Upper lobe of left lung (tissue), 4 donors: ENCODE measurements at regions not wholly inside any gene's neighbourhood (a gene's known extent, or its start where the extent isn't known, plus 50 kb on each side); places are given as distances from the start of the nearest gene placed in this dataset.

ENCODE experiments used
- EP300 ChIP-seq, 4 donors: sonication (generic); formaldehyde crosslinking; IDR thresholded peaks; one replicate each; pipeline ENCODE4 v1.5.1; 2017; ENCODE audit warnings: antibody characterized with exemption in 4 of 4, control low read depth in 2 of 4
- POLR2AphosphoS5 ChIP-seq, 2 donors: sonication (generic); formaldehyde crosslinking; IDR thresholded peaks; one replicate each; pipeline ENCODE4 v1.5.1; 2017; ENCODE audit warnings: antibody characterized with exemption in 2 of 2
- TF ChIP-seq, protein P1 (sequence below), 6 experiments: fragments of 450-650 bp in 4 of 6; fragments of 200-600 bp in 2 of 6; sonication (generic) in 2 of 6; IDR thresholded peaks; one replicate each; pipeline ENCODE4 v1.5.1; 2016 to 2019; ENCODE audit warnings: antibody characterized with exemption in 6 of 6

DNA sequence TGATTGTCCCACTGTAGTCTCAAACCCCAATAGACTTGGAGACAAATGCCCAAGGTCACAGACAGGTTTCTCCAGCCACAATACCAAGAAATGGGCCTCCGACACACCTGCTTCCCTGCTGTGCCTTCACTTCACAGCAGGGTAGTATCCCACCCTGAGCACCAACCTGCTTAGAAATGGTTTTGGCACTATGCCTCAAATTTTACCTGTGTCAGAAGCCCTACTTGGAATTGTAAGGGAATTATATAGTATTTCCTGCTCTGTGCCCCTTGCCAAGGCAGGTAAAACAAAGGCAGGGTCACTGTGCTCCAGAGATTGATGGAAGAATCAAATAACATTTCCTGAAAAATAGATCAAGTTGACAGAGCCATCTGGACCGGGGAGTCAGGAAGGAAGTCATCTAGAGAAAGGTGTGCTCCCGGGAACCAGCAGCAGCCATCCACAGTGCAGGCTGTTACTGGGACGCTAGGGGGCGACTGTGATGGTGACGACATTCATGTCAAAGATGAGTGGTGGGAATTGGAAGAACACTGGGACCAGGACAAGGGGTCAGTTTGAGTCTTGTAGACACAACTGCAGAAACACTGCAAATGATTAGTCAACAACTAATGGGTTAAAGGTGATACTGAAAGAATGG, 117.8 kb upstream of the AKR1E2 start:
- TF ChIP-seq, protein P1, sequence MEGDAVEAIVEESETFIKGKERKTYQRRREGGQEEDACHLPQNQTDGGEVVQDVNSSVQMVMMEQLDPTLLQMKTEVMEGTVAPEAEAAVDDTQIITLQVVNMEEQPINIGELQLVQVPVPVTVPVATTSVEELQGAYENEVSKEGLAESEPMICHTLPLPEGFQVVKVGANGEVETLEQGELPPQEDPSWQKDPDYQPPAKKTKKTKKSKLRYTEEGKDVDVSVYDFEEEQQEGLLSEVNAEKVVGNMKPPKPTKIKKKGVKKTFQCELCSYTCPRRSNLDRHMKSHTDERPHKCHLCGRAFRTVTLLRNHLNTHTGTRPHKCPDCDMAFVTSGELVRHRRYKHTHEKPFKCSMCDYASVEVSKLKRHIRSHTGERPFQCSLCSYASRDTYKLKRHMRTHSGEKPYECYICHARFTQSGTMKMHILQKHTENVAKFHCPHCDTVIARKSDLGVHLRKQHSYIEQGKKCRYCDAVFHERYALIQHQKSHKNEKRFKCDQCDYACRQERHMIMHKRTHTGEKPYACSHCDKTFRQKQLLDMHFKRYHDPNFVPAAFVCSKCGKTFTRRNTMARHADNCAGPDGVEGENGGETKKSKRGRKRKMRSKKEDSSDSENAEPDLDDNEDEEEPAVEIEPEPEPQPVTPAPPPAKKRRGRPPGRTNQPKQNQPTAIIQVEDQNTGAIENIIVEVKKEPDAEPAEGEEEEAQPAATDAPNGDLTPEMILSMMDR (IDR thresholded peaks at IDR 0.05): peak in 2 of 6 experiments; percentile 10
- TF ChIP-seq EP300 (IDR thresholded peaks at IDR 0.05): no peak
- no peak for TF ChIP-seq POLR2AphosphoS5 (IDR thresholded peaks at IDR 0.05)
